Mucosa of gallbladder (tissue), 1 donor: ENCODE measurements at regions not wholly inside any gene's neighbourhood (a gene's known extent, or its start where the extent isn't known, plus 50 kb on each side); places are given as distances from the start of the nearest gene placed in this dataset.
"Not testable (repeated sequence)": the region's sequence is repeated elsewhere in the genome, so short reads cannot be mapped to it uniquely, and the experiment has no call there.

Source experiments
- DNase-seq: peaks from one replicate; pipeline ENCODE4 v3.0.0-alpha.2; 2020; ENCODE audit warnings: low spot score
- donor health status: DM: no; HTN: no; CAD: no.

GRCh38 chr4:92012899-92013867, 290.6 kb upstream of the GRID2 start:
- DNase-seq, result peak; percentile 24

GRCh38 chr4:92014067-92014466, 289.7 kb upstream of the GRID2 start:
- no peak for DNase-seq

GRCh38 chr4:92021203-92021602, 282.6 kb upstream of the GRID2 start:
- no peak for DNase-seq

GRCh38 chr4:92021788-92022187, 282.0 kb upstream of the GRID2 start:
- DNase-seq, result no peak

GRCh38 chr4:92028830-92029229, 274.9 kb upstream of the GRID2 start:
- DNase-seq, result not testable (repeated sequence)

GRCh38 chr4:92031825-92032224, 271.9 kb upstream of the GRID2 start:
- no peak for DNase-seq

- no peak for DNase-seq
Observed at GRCh38 chr4:92035666-92036065, 268.1 kb upstream of the GRID2 start.

- no peak for DNase-seq
Observed at GRCh38 chr4:92045718-92046117, 258.0 kb upstream of the GRID2 start.

GRCh38 chr4:92047209-92047875, 256.4 kb upstream of the GRID2 start:
- DNase-seq, result no peak

GRCh38 chr4:92050875-92051274, 252.9 kb upstream of the GRID2 start:
- DNase-seq, result no peak

- no peak for DNase-seq
Observed at GRCh38 chr4:92059615-92060014, 244.2 kb upstream of the GRID2 start.

- no peak for DNase-seq
Observed at GRCh38 chr4:92060333-92060732, 243.4 kb upstream of the GRID2 start.

GRCh38 chr4:92064574-92064973, 239.2 kb upstream of the GRID2 start:
- no peak for DNase-seq

- no peak for DNase-seq
Observed at GRCh38 chr4:92066485-92066884, 237.3 kb upstream of the GRID2 start.

GRCh38 chr4:92071587-92071986, 232.2 kb upstream of the GRID2 start:
- no peak for DNase-seq

GRCh38 chr4:92074839-92075238, 228.9 kb upstream of the GRID2 start:
- DNase-seq, result no peak

GRCh38 chr4:92090887-92091286, 212.9 kb upstream of the GRID2 start:
- no peak for DNase-seq

- no peak for DNase-seq
Observed at GRCh38 chr4:92091335-92091734, 212.4 kb upstream of the GRID2 start.

- no peak for DNase-seq
Observed at GRCh38 chr4:92099861-92100260, 203.9 kb upstream of the GRID2 start.

- no peak for DNase-seq
Observed at GRCh38 chr4:92100975-92101374, 202.8 kb upstream of the GRID2 start.

GRCh38 chr4:92101737-92102172, 202.0 kb upstream of the GRID2 start:
- DNase-seq, result no peak

GRCh38 chr4:92104506-92104905, 199.3 kb upstream of the GRID2 start:
- no peak for DNase-seq

- DNase-seq, result no peak
Observed at GRCh38 chr4:92106816-92107215, 196.9 kb upstream of the GRID2 start.
